GM12872 (cell line): ENCODE measurements at regions not wholly inside any gene's neighbourhood (a gene's known extent, or its start where the extent isn't known, plus 50 kb on each side); places are given as distances from the start of the nearest gene placed in this dataset.

Experiments
- TF ChIP-seq, protein P1 (sequence below): IDR thresholded peaks from 3 replicates; pipeline ENCODE4 v1.5.1; 2011; ENCODE audit warnings: low read depth, mild to moderate bottlenecking, low read length, moderate library complexity; ENCODE audit not compliant: insufficient read depth

DNA sequence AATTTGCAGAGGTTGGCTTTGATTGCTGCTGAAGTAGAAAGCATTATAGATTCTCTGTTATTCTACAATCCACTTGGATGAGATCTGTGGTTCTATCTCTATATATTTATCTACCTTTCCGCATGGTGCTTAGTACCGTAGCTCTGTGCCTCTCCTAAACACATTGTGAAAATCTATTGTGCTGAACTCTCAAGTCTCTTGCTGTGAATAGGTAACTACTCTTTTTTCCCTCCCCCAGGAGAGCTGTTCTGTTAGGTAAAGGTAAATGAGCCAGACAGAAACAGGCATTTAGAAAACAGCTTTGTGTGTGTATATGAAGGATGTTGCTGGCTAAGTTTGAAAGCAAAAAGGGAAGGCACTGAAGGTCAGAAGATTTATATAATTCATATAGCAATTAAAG lies 112.6 kb downstream of the BRMS1L start:
- TF ChIP-seq, protein P1, sequence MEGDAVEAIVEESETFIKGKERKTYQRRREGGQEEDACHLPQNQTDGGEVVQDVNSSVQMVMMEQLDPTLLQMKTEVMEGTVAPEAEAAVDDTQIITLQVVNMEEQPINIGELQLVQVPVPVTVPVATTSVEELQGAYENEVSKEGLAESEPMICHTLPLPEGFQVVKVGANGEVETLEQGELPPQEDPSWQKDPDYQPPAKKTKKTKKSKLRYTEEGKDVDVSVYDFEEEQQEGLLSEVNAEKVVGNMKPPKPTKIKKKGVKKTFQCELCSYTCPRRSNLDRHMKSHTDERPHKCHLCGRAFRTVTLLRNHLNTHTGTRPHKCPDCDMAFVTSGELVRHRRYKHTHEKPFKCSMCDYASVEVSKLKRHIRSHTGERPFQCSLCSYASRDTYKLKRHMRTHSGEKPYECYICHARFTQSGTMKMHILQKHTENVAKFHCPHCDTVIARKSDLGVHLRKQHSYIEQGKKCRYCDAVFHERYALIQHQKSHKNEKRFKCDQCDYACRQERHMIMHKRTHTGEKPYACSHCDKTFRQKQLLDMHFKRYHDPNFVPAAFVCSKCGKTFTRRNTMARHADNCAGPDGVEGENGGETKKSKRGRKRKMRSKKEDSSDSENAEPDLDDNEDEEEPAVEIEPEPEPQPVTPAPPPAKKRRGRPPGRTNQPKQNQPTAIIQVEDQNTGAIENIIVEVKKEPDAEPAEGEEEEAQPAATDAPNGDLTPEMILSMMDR = no peak

DNA sequence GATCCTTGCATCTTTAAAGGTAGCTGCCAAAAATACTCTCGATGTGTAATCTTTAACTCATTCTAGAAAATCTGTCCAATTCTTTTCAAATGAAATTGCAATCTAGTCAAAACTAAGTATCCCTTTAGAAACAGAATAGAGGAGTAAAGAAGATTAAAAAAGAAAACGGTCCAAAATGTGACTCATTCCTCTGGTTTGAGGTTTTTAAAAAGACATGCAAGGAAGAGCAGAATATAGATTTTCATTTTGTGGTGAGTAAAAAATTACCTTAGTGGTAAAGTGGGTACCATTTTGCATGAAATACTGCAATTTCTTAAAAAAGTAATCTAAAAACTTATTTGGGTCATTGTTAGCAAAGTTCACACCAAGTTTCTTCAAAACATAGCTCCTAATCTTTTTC lies 108.4 kb downstream of the BRMS1L start:
- TF ChIP-seq, protein P1 = no peak

DNA sequence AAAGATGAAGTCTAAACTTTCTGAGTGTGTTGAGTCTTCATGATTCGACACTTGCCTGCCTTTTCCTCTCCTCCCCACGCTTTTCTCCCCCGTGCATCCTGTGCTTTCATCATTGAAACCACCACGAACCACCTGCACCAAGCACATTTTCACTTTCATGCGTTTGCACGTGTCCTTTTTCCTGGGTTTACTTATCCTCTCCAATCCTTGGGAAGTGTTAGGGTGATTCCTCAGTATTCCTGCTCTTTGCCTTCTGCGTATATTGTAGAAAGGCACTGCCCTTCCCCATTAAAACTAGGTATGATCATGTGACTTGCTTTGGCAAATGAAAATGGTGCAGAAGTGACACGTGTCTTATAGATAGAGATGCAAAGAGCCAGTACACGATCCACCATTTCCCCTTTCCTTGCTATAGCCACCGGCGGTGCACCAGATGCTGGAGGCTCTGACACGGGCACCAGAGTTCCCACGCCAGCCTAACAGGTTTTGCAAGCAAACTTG lies 106.6 kb downstream of the BRMS1L start:
- TF ChIP-seq, protein P1 = no peak

DNA sequence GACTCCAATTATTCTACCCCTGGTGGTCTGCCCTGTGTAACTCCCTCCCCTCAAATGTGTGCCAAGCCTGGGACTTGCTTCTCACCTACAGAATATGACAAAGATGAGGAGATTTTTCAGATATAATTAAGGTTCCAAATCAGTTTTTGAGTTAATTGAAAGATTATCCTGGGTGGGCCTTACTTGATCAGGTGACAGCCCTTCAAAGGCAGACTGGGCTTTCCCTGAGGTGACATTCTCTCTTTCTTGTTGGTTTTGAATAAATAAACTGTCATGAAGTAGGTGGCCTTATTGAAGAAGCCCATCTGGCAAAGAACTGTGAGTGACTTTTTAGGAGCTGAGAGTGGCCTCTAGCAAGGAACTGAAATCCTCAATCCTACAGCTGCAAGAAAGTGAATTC lies 106.0 kb downstream of the BRMS1L start:
- TF ChIP-seq, protein P1 = no peak

DNA sequence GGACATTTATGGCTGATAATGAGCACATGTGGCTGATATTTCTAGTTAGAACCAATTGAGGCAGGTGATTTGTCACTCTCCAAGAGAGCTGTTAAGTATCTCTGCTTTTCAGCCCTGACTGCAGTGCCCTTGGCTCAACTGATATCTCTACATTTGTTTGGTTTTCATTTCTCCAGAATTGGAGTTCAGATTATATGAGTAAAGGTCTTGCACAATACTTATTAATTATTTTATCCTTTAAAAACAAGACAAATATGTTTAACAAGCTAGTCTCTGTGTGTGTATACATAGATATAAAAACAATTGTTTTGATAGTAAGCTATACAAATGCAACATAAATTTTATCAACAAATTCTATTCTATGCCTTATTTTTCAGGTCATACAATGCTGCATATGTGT lies 105.2 kb downstream of the BRMS1L start:
- TF ChIP-seq, protein P1 = no peak

DNA sequence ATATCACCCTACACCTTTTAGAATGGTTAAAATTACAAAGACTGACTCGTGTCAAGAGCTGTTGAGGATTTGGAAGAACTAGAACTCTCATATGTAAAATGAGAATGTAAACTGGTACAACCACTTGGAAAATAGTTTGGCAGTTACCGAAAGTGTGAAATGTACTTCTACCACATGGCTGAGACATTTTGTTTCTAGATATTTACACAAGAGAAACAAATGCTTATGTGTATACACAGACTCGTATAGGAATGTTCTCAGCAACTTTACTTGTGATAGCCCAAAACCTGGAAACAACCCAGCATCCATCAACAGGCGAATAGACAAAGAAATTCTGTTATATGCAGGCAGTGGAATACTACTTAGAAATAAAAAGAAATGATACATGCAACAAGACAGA lies 103.0 kb downstream of the BRMS1L start:
- TF ChIP-seq, protein P1 = no peak

DNA sequence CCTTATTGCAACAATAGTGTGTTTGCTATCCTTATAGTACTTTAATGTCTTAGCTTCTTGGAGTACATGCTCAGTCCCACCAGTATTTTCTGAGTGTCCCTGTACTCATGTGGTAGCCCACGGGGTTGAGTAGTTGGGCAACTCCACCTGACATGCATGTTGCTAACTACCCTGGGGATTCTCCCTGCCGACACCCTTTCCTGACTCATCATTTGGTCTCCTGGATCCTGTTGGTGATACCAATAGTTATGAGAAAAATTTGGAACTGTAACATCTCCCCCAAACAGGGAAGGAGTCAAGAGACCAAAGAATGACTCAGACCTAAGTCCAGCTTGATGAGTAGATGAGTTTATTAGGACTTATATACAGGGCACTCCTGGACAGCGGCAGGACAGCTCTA lies 101.6 kb downstream of the BRMS1L start:
- TF ChIP-seq, protein P1 = no peak

DNA sequence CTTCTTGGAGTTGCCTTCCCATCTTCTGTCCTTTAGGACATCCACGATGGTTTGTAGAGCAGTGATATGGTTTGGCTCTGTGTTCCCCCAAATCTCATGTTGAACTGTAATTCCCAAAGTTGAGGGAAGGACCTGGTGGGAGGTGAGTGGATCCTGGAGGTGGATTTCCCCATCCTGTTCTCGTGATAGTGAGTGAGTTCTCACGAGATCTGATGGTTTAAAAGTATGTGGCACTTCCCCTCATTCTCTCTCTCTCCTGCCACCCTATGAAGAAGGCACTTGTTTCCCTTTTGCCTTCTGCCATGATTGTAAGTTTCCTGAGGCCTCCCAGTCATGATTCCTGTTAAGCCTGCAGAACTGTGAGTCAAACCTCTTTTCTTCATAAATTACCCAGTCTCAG lies 99.2 kb downstream of the BRMS1L start:
- TF ChIP-seq, protein P1 = no peak
